ENCODE measurements at regions not wholly inside any gene's neighbourhood (a gene's known extent, or its start where the extent isn't known, plus 50 kb on each side); places are given as distances from the start of the nearest gene placed in this dataset.

DNA sequence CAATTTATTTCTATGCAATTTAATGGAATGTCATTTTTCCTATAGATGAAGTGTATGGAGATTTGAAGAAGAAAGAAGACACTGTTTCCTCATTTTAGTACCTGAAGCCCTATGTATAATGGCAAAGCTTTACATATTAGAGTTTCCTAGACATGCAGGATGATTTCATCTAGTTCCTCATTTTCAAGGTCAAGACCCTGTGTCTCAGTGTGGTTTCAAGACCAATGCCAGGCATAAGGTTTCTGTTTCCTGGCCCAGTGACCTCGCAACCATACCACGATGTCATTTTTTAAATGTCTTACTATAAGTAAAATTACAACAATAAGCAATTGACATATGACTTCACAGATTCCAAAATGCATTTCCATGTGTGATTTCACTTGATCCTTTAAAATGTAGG is 336.5 kb upstream of the PRKCQ start:
- Histone ChIP-seq H3K4me1 (replicated peaks in 1 of 2; ENCODE audit: control insufficient read depth in 2 of 2, insufficient read depth in 2 of 2, low read length in 2 of 2) (peaks cover 2 to 10% of the 10 kb centered on the region in 2 experiments; a peak in 3 of 5 replicates), H3K9me3 (replicated peaks; ENCODE audit: control insufficient read depth, insufficient read depth, low read depth, low read length) (no peaks in the 10 kb centered on the region), H2AFZ (ENCODE audit: low read depth, low read length) (no peak overlapping the region), H3K9me1 (ENCODE audit: control insufficient read depth, insufficient read depth, low read length) (no peaks in the 10 kb centered on the region), H3K9ac (ENCODE audit: insufficient read depth in 1 of 2, low read depth in 2 of 2, low read length in 2 of 2) (no peak overlapping the region), H3K79me2 (ENCODE audit: control insufficient read depth, insufficient read depth, low read length) (no peaks in the 10 kb centered on the region), H3K36me3 (ENCODE audit: control insufficient read depth, insufficient read depth, low read length) (no peaks in the 10 kb centered on the region), H3K4me2 (ENCODE audit: insufficient read depth, low read length) (no peak overlapping the region), H3K27me3 (ENCODE audit: control insufficient read depth in 2 of 2, insufficient read depth in 2 of 2, low read length in 2 of 2) (peaks cover 0 to 3% of the 10 kb centered on the region in 2 experiments; a peak in 1 of 5 replicates), H3K4me3 (no peak overlapping the region), H3K27ac (ENCODE audit: extremely low read depth, low read depth, low read length) (no peak overlapping the region), H4K20me1 (replicated peaks; ENCODE audit: control insufficient read depth, insufficient read depth, low read length) (no peaks in the 10 kb centered on the region)
- BruUV-seq (replicated peaks): no TSS peak
- no peak for TF ChIP-seq ZBTB8A (IDR thresholded peaks at IDR 0.05; ENCODE audit: partially characterized antibody)
- no peak for TF ChIP-seq GTF2F1 (IDR thresholded peaks at IDR 0.05; ENCODE audit: low read depth, low read length)
- peak; percentile 54; the same call in 1 of the 2 replicates for TF ChIP-seq SMARCE1 (IDR thresholded peaks at IDR 0.05)
- TF ChIP-seq STAT5A (IDR thresholded peaks at IDR 0.05; ENCODE audit: borderline replicate concordance, low read length): no peak
- no peak for TF ChIP-seq ZBED1 (IDR thresholded peaks at IDR 0.05)
- TF ChIP-seq DPF2 (IDR thresholded peaks at IDR 0.05): no peak
- no peak for TF ChIP-seq PHF21A (IDR thresholded peaks at IDR 0.05; ENCODE audit: borderline replicate concordance, low read depth)
- TF ChIP-seq HMG20B (CRISPR knock-in tag; IDR thresholded peaks at IDR 0.05): no peak
- no peak for TF ChIP-seq E2F8 (IDR thresholded peaks at IDR 0.05; ENCODE audit: low read depth, partially characterized antibody)
- no peak for TF ChIP-seq HOMEZ (CRISPR knock-in tag; IDR thresholded peaks at IDR 0.05)
- TF ChIP-seq SPI1 (IDR thresholded peaks at IDR 0.05; ENCODE audit: borderline replicate concordance, low read depth, low read length): 0 out of 2 replicates have a peak, but pooled peaks have one; percentile 24
- TF ChIP-seq ZNF644 (tag; IDR thresholded peaks at IDR 0.05; ENCODE audit: low read depth): no peak
- TF ChIP-seq COPS2 (conservative IDR thresholded peaks at IDR 0.05): no peak
- TF ChIP-seq ESRRA (IDR thresholded peaks at IDR 0.05; ENCODE audit: borderline replicate concordance, low read depth): peak; percentile 92
- TF ChIP-seq, protein P1, sequence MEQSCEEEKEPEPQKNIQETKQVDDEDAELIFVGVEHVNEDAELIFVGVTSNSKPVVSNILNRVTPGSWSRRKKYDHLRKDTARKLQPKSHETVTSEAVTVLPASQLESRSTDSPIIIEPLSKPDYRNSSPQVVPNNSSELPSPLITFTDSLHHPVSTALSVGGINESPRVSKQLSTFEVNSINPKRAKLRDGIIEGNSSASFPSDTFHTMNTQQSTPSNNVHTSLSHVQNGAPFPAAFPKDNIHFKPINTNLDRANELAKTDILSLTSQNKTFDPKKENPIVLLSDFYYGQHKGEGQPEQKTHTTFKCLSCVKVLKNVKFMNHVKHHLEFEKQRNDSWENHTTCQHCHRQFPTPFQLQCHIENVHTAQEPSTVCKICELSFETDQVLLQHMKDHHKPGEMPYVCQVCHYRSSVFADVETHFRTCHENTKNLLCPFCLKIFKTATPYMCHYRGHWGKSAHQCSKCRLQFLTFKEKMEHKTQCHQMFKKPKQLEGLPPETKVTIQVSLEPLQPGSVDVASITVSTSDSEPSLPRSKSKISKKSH (CRISPR knock-in tag; IDR thresholded peaks at IDR 0.05): no peak
- no peak for TF ChIP-seq FOXP1 (CRISPR knock-in tag; IDR thresholded peaks at IDR 0.05)
- no peak for DNase-seq (ENCODE audit: extremely low read depth in 1 of 4, low spot score in 3 of 4)
- ChIA-PET POLR2A (no interaction called here), CTCF (ENCODE audit: low intra/inter-chr PET ratio) (interaction anchor here (0.7 kb wide), 1 partner anchor 49 kb away, joined by 3 read pairs; no protein-coding TSS in a partner anchor)
- ATAC-seq: no peak
- intact Hi-C loops (cut with micrococcal nuclease) (no loop called here), in situ Hi-C loops (cut with MboI) (no loop called here)
- WGBS (ENCODE audit: insufficient coverage, low coverage, missing lambda C conversion rate): 20% methylated on average over 2 of the region's 2 CpGs
- no peak for FAIRE-seq
